Duodenal mucosa (tissue), 2 donors: ENCODE measurements at regions not wholly inside any gene's neighbourhood (a gene's known extent, or its start where the extent isn't known, plus 50 kb on each side); places are given as distances from the start of the nearest gene placed in this dataset.

ENCODE experiments used
- H3K27ac ChIP-seq: one replicate; pipeline ENCODE4 v1.7.0; 2013; ENCODE audit warnings: low read depth, low read length
- H3K27me3 ChIP-seq, 2 donors: one replicate each; pipeline ENCODE4 v1.7.0; 2013; ENCODE audit warnings: low read length in 2 of 2, control low read depth in 1 of 2; ENCODE audit not compliant: insufficient read depth in 2 of 2, control insufficient read depth in 1 of 2
- H3K36me3 ChIP-seq, 2 donors: one replicate each; pipeline ENCODE4 v1.7.0; 2013; ENCODE audit warnings: low read length in 2 of 2, control low read depth in 1 of 2; ENCODE audit not compliant: insufficient read depth in 2 of 2, control insufficient read depth in 1 of 2
- H3K4me1 ChIP-seq, 2 donors: one replicate each; pipeline ENCODE4 v1.7.0; 2013; ENCODE audit warnings: low read length in 2 of 2, control low read depth in 1 of 2; ENCODE audit not compliant: insufficient read depth in 2 of 2, control insufficient read depth in 1 of 2
- H3K4me3 ChIP-seq, 2 donors: one replicate each; pipeline ENCODE4 v1.7.0; 2013; ENCODE audit warnings: low read length in 2 of 2, low read depth in 1 of 2
- H3K9ac ChIP-seq, 2 donors: one replicate each; pipeline ENCODE4 v1.7.0; 2013; ENCODE audit warnings: low read length in 2 of 2, low read depth in 1 of 2
- H3K9me3 ChIP-seq, 2 donors: one replicate each; pipeline ENCODE4 v1.7.0; 2013; ENCODE audit warnings: low read length in 2 of 2, control low read depth in 1 of 2; ENCODE audit not compliant: control insufficient read depth in 1 of 2

- Histone ChIP-seq H3K27me3 (no peaks in the 10 kb centered on the region), H3K9ac (no peak overlapping the region), H3K9me3 (no peaks in the 10 kb centered on the region), H3K4me1 (no peaks in the 10 kb centered on the region), H3K4me3 (no peak overlapping the region), H3K36me3 (no peaks in the 10 kb centered on the region), H3K27ac (no peak overlapping the region)
These were observed 249.5 kb upstream of the DCN start for GRCh38 chr12:91432089-91432488.

DNA sequence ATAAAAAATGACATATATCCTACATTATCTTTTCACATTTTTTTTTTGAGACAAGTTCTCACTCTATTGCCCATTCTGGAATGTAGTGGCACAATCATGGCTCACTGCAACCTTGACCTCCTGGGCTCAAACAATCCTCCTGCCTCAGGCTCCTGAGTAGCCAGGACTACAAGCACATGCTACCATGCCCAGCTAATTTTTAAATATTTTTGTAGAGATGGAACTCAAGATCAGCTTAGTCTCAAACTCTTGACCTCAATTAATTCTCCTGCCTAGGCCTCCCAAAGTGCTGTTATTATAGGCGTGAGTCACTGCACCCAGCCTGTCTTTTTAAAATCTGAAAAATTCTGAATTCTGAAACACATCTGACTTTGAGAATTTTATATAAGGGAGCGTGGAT is 241.9 kb upstream of the DCN start:
- no peak overlapping the region for H3K4me3 ChIP-seq
- peaks cover 5% of the 10 kb centered on the region in 2 donors for H3K4me1 ChIP-seq
- no peaks in the 10 kb centered on the region for H3K36me3 ChIP-seq
- H3K9me3 ChIP-seq, result no peaks in the 10 kb centered on the region
- H3K27ac ChIP-seq, result no peak overlapping the region
- H3K27me3 ChIP-seq, result no peaks in the 10 kb centered on the region
- H3K9ac ChIP-seq, result no peak overlapping the region

GRCh38 chr12:91423693-91424050 is 241.1 kb upstream of the DCN start:
- Histone ChIP-seq H3K9me3 (no peaks in the 10 kb centered on the region), H3K4me1 (peaks cover 5% of the 10 kb centered on the region in 2 donors), H3K36me3 (no peaks in the 10 kb centered on the region), H3K27ac (no peak overlapping the region), H3K4me3 (no peak overlapping the region), H3K27me3 (no peaks in the 10 kb centered on the region), H3K9ac (no peak overlapping the region)

GRCh38 chr12:91422811-91423692 is 240.4 kb upstream of the DCN start:
- H3K27ac ChIP-seq, result no peak overlapping the region
- no peaks in the 10 kb centered on the region for H3K27me3 ChIP-seq
- H3K9me3 ChIP-seq, result no peaks in the 10 kb centered on the region
- H3K9ac ChIP-seq, result no peak overlapping the region
- H3K4me3 ChIP-seq, result no peak overlapping the region
- H3K4me1 ChIP-seq, result peaks cover 5% of the 10 kb centered on the region in 2 donors
- no peaks in the 10 kb centered on the region for H3K36me3 ChIP-seq

GRCh38 chr12:91422127-91422526 is 239.5 kb upstream of the DCN start:
- Histone ChIP-seq H3K9ac (no peak overlapping the region), H3K4me1 (peaks cover 5% of the 10 kb centered on the region in 2 donors), H3K9me3 (no peaks in the 10 kb centered on the region), H3K27ac (no peak overlapping the region), H3K4me3 (no peak overlapping the region), H3K27me3 (no peaks in the 10 kb centered on the region), H3K36me3 (no peaks in the 10 kb centered on the region)

- H3K4me3 ChIP-seq, result no peak overlapping the region
- no peak overlapping the region for H3K9ac ChIP-seq
- H3K27me3 ChIP-seq, result no peaks in the 10 kb centered on the region
- H3K4me1 ChIP-seq, result peaks cover 5% of the 10 kb centered on the region in 2 donors
- no peaks in the 10 kb centered on the region for H3K36me3 ChIP-seq
- no peaks in the 10 kb centered on the region for H3K9me3 ChIP-seq
- H3K27ac ChIP-seq, result no peak overlapping the region
These were observed 237.2 kb upstream of the DCN start for GRCh38 chr12:91419809-91420208.

DNA sequence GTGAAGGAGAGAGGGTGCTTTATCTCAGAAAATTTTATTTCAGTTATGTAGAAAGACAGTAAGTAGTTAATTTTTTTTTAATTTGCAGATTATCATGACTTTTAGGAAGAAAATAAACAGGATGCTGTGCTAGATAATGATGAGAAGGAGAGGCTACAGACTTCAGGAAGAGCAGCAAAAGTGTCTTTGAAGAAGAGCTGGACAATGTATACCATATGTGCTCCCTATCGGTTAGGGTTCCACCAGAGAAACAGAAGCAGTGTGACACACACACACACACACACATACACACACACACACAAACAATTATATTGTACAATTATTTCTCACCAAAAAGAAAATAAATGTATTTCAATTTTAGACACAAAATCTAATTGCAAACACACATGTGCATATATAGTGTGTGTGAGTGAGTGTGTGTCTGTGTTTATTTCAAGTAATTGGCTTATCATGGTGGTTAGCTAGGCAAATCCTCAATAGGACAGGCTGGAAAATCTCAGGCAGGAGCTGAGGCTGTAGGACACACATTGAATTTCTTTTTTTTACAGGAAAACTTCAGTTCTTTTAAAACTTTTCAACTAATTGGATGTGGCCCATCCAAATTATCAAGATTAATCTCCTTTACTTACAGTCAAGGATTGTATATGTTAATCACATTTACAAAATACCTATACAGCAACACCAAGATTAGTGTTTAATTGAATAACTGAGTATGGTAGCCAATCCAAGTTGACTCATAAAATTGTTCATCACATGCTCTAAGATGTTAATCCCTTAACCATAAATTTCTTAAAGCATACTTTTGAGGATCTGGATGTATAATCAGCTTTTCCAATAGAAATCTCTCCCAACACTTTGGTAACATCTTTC is 235.8 kb upstream of the DCN start:
- Histone ChIP-seq H3K36me3 (no peaks in the 10 kb centered on the region), H3K9me3 (no peaks in the 10 kb centered on the region), H3K4me1 (peaks cover 5 to 10% of the 10 kb centered on the region in 2 donors), H3K27me3 (no peaks in the 10 kb centered on the region), H3K4me3 (no peak overlapping the region), H3K27ac (no peak overlapping the region), H3K9ac (no peak overlapping the region)

- Histone ChIP-seq H3K4me1 (peaks cover 5 to 10% of the 10 kb centered on the region in 2 donors), H3K9ac (no peak overlapping the region), H3K27me3 (no peaks in the 10 kb centered on the region), H3K36me3 (no peaks in the 10 kb centered on the region), H3K27ac (no peak overlapping the region), H3K9me3 (no peaks in the 10 kb centered on the region), H3K4me3 (no peak overlapping the region)
These were observed 235.0 kb upstream of the DCN start for GRCh38 chr12:91417650-91418049.

- Histone ChIP-seq H3K27ac (no peak overlapping the region), H3K4me3 (no peak overlapping the region), H3K9ac (no peak overlapping the region), H3K27me3 (no peaks in the 10 kb centered on the region), H3K36me3 (no peaks in the 10 kb centered on the region), H3K9me3 (no peaks in the 10 kb centered on the region), H3K4me1 (peaks cover 0 to 5% of the 10 kb centered on the region in 2 donors)
These were observed 232.0 kb upstream of the DCN start for GRCh38 chr12:91414636-91415035.
